Endothelial cell of umbilical vein (primary cell): ENCODE measurements at regions not wholly inside any gene's neighbourhood (a gene's known extent, or its start where the extent isn't known, plus 50 kb on each side); places are given as distances from the start of the nearest gene placed in this dataset.

Source experiments
- BruUV-seq: library from RNA; stranded (reverse); fragments of 400-500 nt; replicated peaks from 2 replicates; lab custom pipeline; 2021; lab: Mats Ljungman, UMichigan
- CTCF ChIA-PET: fragments of 300-600, 350-600 bp; sonication (Branson Sonifier 250); formaldehyde crosslinking; loops from one replicate; lab custom pipeline; 2021; ENCODE audit warnings: antibody characterized with exemption, inconsistent platforms; lab: Charles Lee
- POLR2A ChIA-PET: fragments of 300-600, 350-600 bp; sonication (Branson Sonifier 250); formaldehyde crosslinking; loops from one replicate; lab custom pipeline; 2021; ENCODE audit warnings: antibody characterized with exemption, inconsistent platforms; lab: Charles Lee
- DNase-seq: peaks from one replicate; pipeline ENCODE4 v3.0.0-alpha.2; 2011; ENCODE audit warnings: low read depth, low spot score
- FAIRE-seq: peaks from 2 replicates; lab custom pipeline; 2011; peaks lifted over from hg19 to GRCh38; lab: Jason Lieb, UNC
- H2AFZ ChIP-seq: 2 replicates; pipeline ENCODE4 v1.6.0; 2012; ENCODE audit warnings: low read depth, low read length, control low read depth, inconsistent platforms
- H3K27ac ChIP-seq: 2 replicates; pipeline ENCODE4 v1.5.1; 2011; ENCODE audit warnings: low read depth, mild to moderate bottlenecking, control low read depth, low read length, moderate library complexity; ENCODE audit not compliant: insufficient read depth
- H3K27me3 ChIP-seq, 2 experiments: 2 replicates each; pipeline versions ENCODE4 v1.6.0 to v1.6.1; 2011; ENCODE audit warnings: low read length in 2 of 2, mixed read lengths in 1 of 2; ENCODE audit not compliant: control insufficient read depth in 2 of 2, insufficient read depth in 2 of 2
- H3K36me3 ChIP-seq, 2 experiments: 2 replicates in 1 of 2; 3 replicates in 1 of 2; pipeline ENCODE4 v1.5.1; 2011; ENCODE audit warnings: low read length in 2 of 2, mild to moderate bottlenecking in 1 of 2, moderate library complexity in 1 of 2; ENCODE audit not compliant: control insufficient read depth in 2 of 2, insufficient read depth in 2 of 2; ENCODE audit errors: extremely low read depth in 1 of 2
- H3K4me1 ChIP-seq: 3 replicates; pipeline ENCODE4 v1.5.1; 2011; ENCODE audit warnings: mild to moderate bottlenecking, low read length; ENCODE audit not compliant: control insufficient read depth, insufficient read depth; ENCODE audit errors: extremely low read depth
- H3K4me2 ChIP-seq: 2 replicates; pipeline ENCODE4 v1.6.1; 2011; ENCODE audit warnings: low read length, control low read depth, mixed read lengths; ENCODE audit not compliant: insufficient read depth
- H3K4me3 ChIP-seq, 3 experiments: fragments of 200-600 bp in 1 of 3; sonication (generic), shearing (Covaris generic) in 1 of 3; replicated peaks in 1 of 3; 2 replicates each; pipeline ENCODE4 v1.5.1; 2011 to 2016; ENCODE audit warnings: control low read depth in 3 of 3, low read length in 3 of 3, mild to moderate bottlenecking in 2 of 3, inconsistent platforms in 1 of 3, low read depth in 1 of 3, moderate library complexity in 1 of 3; ENCODE audit not compliant: insufficient read depth in 1 of 3
- H3K79me2 ChIP-seq: 2 replicates; pipeline ENCODE4 v1.6.0; 2012; ENCODE audit warnings: low read length, inconsistent platforms; ENCODE audit not compliant: control insufficient read depth, insufficient read depth
- H3K9ac ChIP-seq: replicated peaks from 2 replicates; pipeline ENCODE3; 2011; ENCODE audit warnings: low read length, control low read depth; ENCODE audit not compliant: insufficient read depth; ENCODE audit errors: extremely low read depth
- H3K9me1 ChIP-seq: replicated peaks from 3 replicates; pipeline ENCODE4 v1.6.0; 2011; ENCODE audit warnings: mild to moderate bottlenecking, low read length; ENCODE audit not compliant: control insufficient read depth, insufficient read depth; ENCODE audit errors: extremely low read depth
- H3K9me3 ChIP-seq: replicated peaks from 2 replicates; pipeline ENCODE4 v1.5.1; 2012; ENCODE audit warnings: low read length, inconsistent platforms; ENCODE audit not compliant: control insufficient read depth, insufficient read depth
- H4K20me1 ChIP-seq: replicated peaks from 2 replicates; pipeline ENCODE3; 2011; ENCODE audit warnings: mild to moderate bottlenecking, low read length; ENCODE audit not compliant: control insufficient read depth, insufficient read depth; ENCODE audit errors: extremely low read depth
- CTCF ChIP-seq, 2 donors: IDR thresholded peaks; 1 replicate in 1 of 2; 2 replicates in 1 of 2; pipeline ENCODE4 v1.5.1; 2011; ENCODE audit warnings: low read length in 2 of 2, mild to moderate bottlenecking in 2 of 2, moderate library complexity in 2 of 2, control low read depth in 1 of 2, inconsistent platforms in 1 of 2, low read depth in 1 of 2; ENCODE audit not compliant: insufficient read depth in 1 of 2; ENCODE audit errors: extremely low read depth in 1 of 2
- EZH2 ChIP-seq: IDR thresholded peaks from 2 replicates; pipeline ENCODE4 v1.6.1; 2012; ENCODE audit warnings: borderline replicate concordance, low read depth, mild to moderate bottlenecking, moderate library complexity, low read length, inconsistent platforms; ENCODE audit not compliant: severe bottlenecking
- FOS ChIP-seq: IDR thresholded peaks from 2 replicates; pipeline ENCODE4 v1.6.1; 2011; ENCODE audit warnings: mild to moderate bottlenecking, low read length, moderate library complexity, borderline replicate concordance; ENCODE audit not compliant: insufficient read depth
- GATA2 ChIP-seq: IDR thresholded peaks from 2 replicates; pipeline ENCODE4 v1.7.0; 2011; ENCODE audit warnings: low read depth, mild to moderate bottlenecking, moderate library complexity, mixed read lengths, low read length; ENCODE audit not compliant: insufficient read length, insufficient read depth
- JUN ChIP-seq: IDR thresholded peaks from 2 replicates; pipeline ENCODE4 v1.6.1; 2011; ENCODE audit warnings: borderline replicate concordance, low read depth; ENCODE audit not compliant: insufficient read length, insufficient read depth
- MAX ChIP-seq: IDR thresholded peaks from 2 replicates; pipeline ENCODE4 v1.6.1; 2011; ENCODE audit not compliant: insufficient read depth, insufficient read length
- MYC ChIP-seq: IDR thresholded peaks from one replicate; pipeline ENCODE4 v1.6.1; 2011; ENCODE audit warnings: mild to moderate bottlenecking, low read depth, low read length
- POLR2A ChIP-seq: IDR thresholded peaks from 2 replicates; pipeline ENCODE4 v1.6.1; 2012; ENCODE audit warnings: low read depth, mild to moderate bottlenecking, control low read depth, low read length
- POLR2AphosphoS5 ChIP-seq: IDR thresholded peaks from 2 replicates; pipeline ENCODE4 v1.6.1; 2012; ENCODE audit warnings: low read depth, mild to moderate bottlenecking, control low read depth, low read length, moderate library complexity; ENCODE audit not compliant: insufficient read depth
- dilution Hi-C: fragments of 300-500 bp; cut with MboI; formaldehyde crosslinking; loops from one replicate; pipeline ENCODE4 v1.15.0; 2019; ENCODE audit warnings: low sequenced_read_pairs; ENCODE audit not compliant: extremely low pct_ligation_motif_present
- intact Hi-C: fragments of 100-400 bp; cut with micrococcal nuclease; formaldehyde crosslinking; loops from one replicate; pipeline ENCODE4 v1.10.0; 2022

- H2AFZ ChIP-seq = no peak overlapping the region
- BruUV-seq = no TSS peak
- intact Hi-C loops = no loop called here
Observed at GRCh38 chr3:81270603-81271379, 490.7 kb downstream of the GBE1 start.

More at GRCh38 chr3:81270603-81271379, 490.7 kb downstream of the GBE1 start:
- Histone ChIP-seq H4K20me1 (no peaks in the 10 kb centered on the region), H3K9me1 (no peaks in the 10 kb centered on the region), H3K4me1 (no peaks in the 10 kb centered on the region), H3K9me3 (no peaks in the 10 kb centered on the region), H3K4me3 (no peak overlapping the region), H3K79me2 (no peaks in the 10 kb centered on the region), H3K27ac (no peak overlapping the region), H3K27me3 (no peaks in the 10 kb centered on the region), H3K4me2 (no peak overlapping the region), H3K36me3 (no peaks in the 10 kb centered on the region), H3K9ac (no peak overlapping the region)
- DNase-seq (no peak), FAIRE-seq (no peak)
- POLR2A ChIA-PET = no interaction called here
- dilution Hi-C loops = no loop called here
- no peak for TF ChIP-seq POLR2A
- no peak for TF ChIP-seq MYC
- no peak for TF ChIP-seq POLR2AphosphoS5
- no peak for TF ChIP-seq MAX
- no peak for TF ChIP-seq GATA2
- TF ChIP-seq JUN = no peak
- TF ChIP-seq EZH2 = no peak
- TF ChIP-seq CTCF (IDR thresholded peaks at IDR 0.05; ENCODE audit: extremely low read depth in 1 of 2, insufficient read depth in 1 of 2, low read depth in 1 of 2, low read length in 2 of 2) = no peak
- TF ChIP-seq FOS = no peak
- CTCF ChIA-PET = no interaction called here
